ENCODE measurements at regions not wholly inside any gene's neighbourhood (a gene's known extent, or its start where the extent isn't known, plus 50 kb on each side); places are given as distances from the start of the nearest gene placed in this dataset.

GRCh38 chr2:103734911-103735310, 973.1 kb downstream of the TMEM182 start:
- peaks cover 18% of the 10 kb centered on the region for H3K9me3 ChIP-seq (ENCODE audit: control insufficient read depth, low read length)
- no peaks in the 10 kb centered on the region for H3K36me3 ChIP-seq (ENCODE audit: control insufficient read depth, insufficient read depth, low read length, severe bottlenecking)
- no peaks in the 10 kb centered on the region for H3K27me3 ChIP-seq (replicated peaks; ENCODE audit: control insufficient read depth, insufficient read depth, low read length)
- H3K9ac ChIP-seq (ENCODE audit: low read length) = no peak overlapping the region
- H3K4me1 ChIP-seq (ENCODE audit: control insufficient read depth, insufficient read depth, low read length) = no peaks in the 10 kb centered on the region
- DNase-seq (ENCODE audit: low read depth) = no peak
- H3K4me3 ChIP-seq (ENCODE audit: low read length) = no peak overlapping the region

DNA sequence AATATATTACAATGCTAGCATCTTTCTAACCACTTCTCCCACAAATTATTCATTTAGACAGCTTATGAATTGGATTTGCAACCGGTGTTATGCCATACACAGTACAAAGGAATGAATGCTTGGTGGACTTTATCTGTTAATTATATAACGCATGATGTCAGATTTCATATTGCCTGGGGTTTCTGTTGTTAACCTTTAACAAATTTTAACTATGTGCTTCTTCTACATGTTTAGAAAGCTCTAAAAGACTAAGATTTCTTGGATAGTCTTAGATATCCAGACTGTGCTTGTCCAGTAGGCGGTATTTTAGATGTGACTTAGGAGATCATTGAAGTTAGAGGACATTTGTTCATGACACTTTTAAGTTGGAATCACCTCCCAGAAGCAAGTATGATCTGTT, 976.3 kb downstream of the TMEM182 start:
- H3K27me3 ChIP-seq (replicated peaks; ENCODE audit: control insufficient read depth, insufficient read depth, low read length) = no peaks in the 10 kb centered on the region
- peaks cover 18% of the 10 kb centered on the region for H3K9me3 ChIP-seq (ENCODE audit: control insufficient read depth, low read length)
- H3K4me3 ChIP-seq (ENCODE audit: low read length) = no peak overlapping the region
- no peak overlapping the region for H3K9ac ChIP-seq (ENCODE audit: low read length)
- H3K36me3 ChIP-seq (ENCODE audit: control insufficient read depth, insufficient read depth, low read length, severe bottlenecking) = no peaks in the 10 kb centered on the region
- H3K4me1 ChIP-seq (ENCODE audit: control insufficient read depth, insufficient read depth, low read length) = no peaks in the 10 kb centered on the region
- DNase-seq (ENCODE audit: low read depth) = no peak

DNA sequence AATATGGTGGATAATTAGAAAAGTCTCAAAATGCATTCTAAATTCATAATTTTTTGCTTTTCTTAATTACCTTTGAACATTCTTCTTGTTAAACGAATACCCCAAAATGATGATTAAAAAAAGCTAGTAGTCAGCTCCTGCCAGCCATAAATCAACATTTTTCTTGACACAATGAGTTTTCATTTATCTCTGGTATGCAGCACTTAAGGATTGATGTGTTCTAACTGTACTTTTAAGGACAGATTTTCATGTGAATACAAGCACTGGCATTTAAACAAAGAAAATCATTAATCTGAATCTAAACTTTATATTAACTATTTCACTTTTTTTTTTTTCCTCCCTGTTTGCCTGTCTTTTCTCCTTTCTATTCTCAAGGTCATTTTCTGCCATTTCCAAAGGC, 976.8 kb downstream of the TMEM182 start:
- Histone ChIP-seq H3K36me3 (ENCODE audit: control insufficient read depth, insufficient read depth, low read length, severe bottlenecking) (no peaks in the 10 kb centered on the region), H3K27me3 (replicated peaks; ENCODE audit: control insufficient read depth, insufficient read depth, low read length) (no peaks in the 10 kb centered on the region), H3K4me1 (ENCODE audit: control insufficient read depth, insufficient read depth, low read length) (no peaks in the 10 kb centered on the region), H3K9ac (ENCODE audit: low read length) (no peak overlapping the region), H3K4me3 (ENCODE audit: low read length) (no peak overlapping the region), H3K9me3 (ENCODE audit: control insufficient read depth, low read length) (peaks cover 13% of the 10 kb centered on the region)
- DNase-seq (ENCODE audit: low read depth) = no peak

DNA sequence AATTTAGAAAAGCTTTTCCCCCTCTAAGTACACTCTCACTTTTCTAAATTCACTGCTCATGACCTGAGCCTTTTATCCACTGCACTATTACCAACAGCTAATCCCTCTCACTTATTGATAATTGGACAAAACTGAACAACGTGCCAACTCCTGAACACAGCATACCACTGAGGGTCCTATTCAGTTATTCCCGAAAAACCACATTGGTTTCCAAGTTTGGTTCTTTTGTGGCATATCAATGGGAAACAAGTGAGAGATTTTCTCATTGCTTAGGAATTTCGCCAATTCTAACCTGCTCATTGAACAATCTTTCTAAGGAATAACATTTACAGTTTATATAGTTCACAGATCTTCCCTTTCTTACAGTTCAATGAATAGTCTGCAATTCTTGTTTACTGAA, 977.4 kb downstream of the TMEM182 start:
- DNase-seq (ENCODE audit: low read depth) = no peak
- Histone ChIP-seq H3K4me3 (ENCODE audit: low read length) (no peak overlapping the region), H3K9ac (ENCODE audit: low read length) (no peak overlapping the region), H3K36me3 (ENCODE audit: control insufficient read depth, insufficient read depth, low read length, severe bottlenecking) (no peaks in the 10 kb centered on the region), H3K4me1 (ENCODE audit: control insufficient read depth, insufficient read depth, low read length) (no peaks in the 10 kb centered on the region), H3K9me3 (ENCODE audit: control insufficient read depth, low read length) (peaks cover 7% of the 10 kb centered on the region), H3K27me3 (replicated peaks; ENCODE audit: control insufficient read depth, insufficient read depth, low read length) (no peaks in the 10 kb centered on the region)

DNA sequence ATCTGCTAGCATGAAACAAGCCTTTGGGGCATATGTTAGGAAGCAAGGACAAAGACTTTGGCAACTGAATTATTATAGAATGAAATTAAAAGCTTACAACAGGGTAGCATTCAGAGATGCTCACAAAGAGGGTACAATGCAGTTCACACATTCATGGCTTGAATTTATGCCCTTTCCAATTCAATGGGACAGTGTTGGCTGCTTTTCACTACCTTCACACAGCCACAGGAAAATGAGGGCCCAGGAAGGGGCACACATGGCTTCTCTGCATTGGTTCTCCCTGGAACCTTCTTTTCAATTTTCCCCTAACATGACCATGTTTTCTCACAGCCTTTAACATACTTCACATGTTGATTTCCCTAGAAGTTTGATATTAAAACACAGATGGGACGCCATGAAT, 978.1 kb downstream of the TMEM182 start:
- Histone ChIP-seq H3K4me3 (ENCODE audit: low read length) (no peak overlapping the region), H3K9ac (ENCODE audit: low read length) (no peak overlapping the region), H3K36me3 (ENCODE audit: control insufficient read depth, insufficient read depth, low read length, severe bottlenecking) (no peaks in the 10 kb centered on the region), H3K27me3 (replicated peaks; ENCODE audit: control insufficient read depth, insufficient read depth, low read length) (no peaks in the 10 kb centered on the region), H3K9me3 (ENCODE audit: control insufficient read depth, low read length) (peaks cover 7% of the 10 kb centered on the region), H3K4me1 (ENCODE audit: control insufficient read depth, insufficient read depth, low read length) (no peaks in the 10 kb centered on the region)
- DNase-seq (ENCODE audit: low read depth) = no peak

DNA sequence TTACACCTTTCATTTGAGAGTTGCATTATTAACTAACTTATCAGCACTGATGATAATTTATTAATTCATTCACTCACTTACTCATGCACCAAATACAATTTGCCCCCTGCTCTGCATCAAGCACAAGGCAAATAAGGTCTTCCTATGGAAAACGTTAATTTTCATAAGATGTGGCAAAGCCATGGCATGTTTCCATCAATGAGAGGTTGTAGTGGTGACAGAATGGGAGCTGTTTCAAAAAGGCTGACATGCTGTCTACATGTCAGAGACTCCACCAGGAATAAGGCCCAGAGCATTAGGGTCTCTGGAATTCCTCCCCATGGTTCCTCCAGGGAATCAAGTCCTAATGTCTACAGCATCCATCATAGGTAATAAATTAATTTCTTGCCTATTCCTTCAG, 978.8 kb downstream of the TMEM182 start:
- Histone ChIP-seq H3K4me1 (ENCODE audit: control insufficient read depth, insufficient read depth, low read length) (no peaks in the 10 kb centered on the region), H3K9me3 (ENCODE audit: control insufficient read depth, low read length) (peaks cover 7% of the 10 kb centered on the region), H3K4me3 (ENCODE audit: low read length) (no peak overlapping the region), H3K9ac (ENCODE audit: low read length) (no peak overlapping the region), H3K27me3 (replicated peaks; ENCODE audit: control insufficient read depth, insufficient read depth, low read length) (no peaks in the 10 kb centered on the region), H3K36me3 (ENCODE audit: control insufficient read depth, insufficient read depth, low read length, severe bottlenecking) (no peaks in the 10 kb centered on the region)
- no peak for DNase-seq (ENCODE audit: low read depth)

- H3K4me1 ChIP-seq (ENCODE audit: control insufficient read depth, insufficient read depth, low read length) = no peaks in the 10 kb centered on the region
- DNase-seq (ENCODE audit: low read depth) = no peak
- no peak overlapping the region for H3K4me3 ChIP-seq (ENCODE audit: low read length)
- H3K36me3 ChIP-seq (ENCODE audit: control insufficient read depth, insufficient read depth, low read length, severe bottlenecking) = no peaks in the 10 kb centered on the region
- H3K27me3 ChIP-seq (replicated peaks; ENCODE audit: control insufficient read depth, insufficient read depth, low read length) = no peaks in the 10 kb centered on the region
- H3K9ac ChIP-seq (ENCODE audit: low read length) = no peak overlapping the region
- no peaks in the 10 kb centered on the region for H3K9me3 ChIP-seq (ENCODE audit: control insufficient read depth, low read length)
Observed at GRCh38 chr2:103743195-103743594, 981.4 kb downstream of the TMEM182 start.

DNA sequence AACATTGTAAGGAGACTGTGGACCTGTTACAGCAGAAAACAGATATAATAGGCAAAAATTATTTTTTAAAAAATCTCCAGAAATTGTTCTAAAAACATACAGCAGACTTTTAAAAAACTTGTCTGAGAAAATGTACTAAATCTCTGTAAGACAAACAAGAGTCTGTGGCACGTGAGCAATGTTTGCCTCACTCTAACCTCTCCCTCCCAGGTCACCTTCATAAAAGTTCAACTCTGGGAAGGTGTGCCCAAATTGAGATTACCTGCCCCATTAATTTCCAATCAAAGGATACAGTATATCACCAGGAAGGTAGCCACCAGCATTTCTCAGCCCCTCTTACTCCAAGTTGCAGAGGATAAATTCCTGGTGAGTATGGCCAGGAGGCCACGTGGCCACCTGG, 992.7 kb downstream of the TMEM182 start:
- no peaks in the 10 kb centered on the region for H3K36me3 ChIP-seq (ENCODE audit: control insufficient read depth, insufficient read depth, low read length, severe bottlenecking)
- H3K4me1 ChIP-seq (ENCODE audit: control insufficient read depth, insufficient read depth, low read length) = no peaks in the 10 kb centered on the region
- no peak for DNase-seq (ENCODE audit: low read depth)
- no peaks in the 10 kb centered on the region for H3K9me3 ChIP-seq (ENCODE audit: control insufficient read depth, low read length)
- H3K4me3 ChIP-seq (ENCODE audit: low read length) = no peak overlapping the region
- no peaks in the 10 kb centered on the region for H3K27me3 ChIP-seq (replicated peaks; ENCODE audit: control insufficient read depth, insufficient read depth, low read length)
- H3K9ac ChIP-seq (ENCODE audit: low read length) = no peak overlapping the region

DNA sequence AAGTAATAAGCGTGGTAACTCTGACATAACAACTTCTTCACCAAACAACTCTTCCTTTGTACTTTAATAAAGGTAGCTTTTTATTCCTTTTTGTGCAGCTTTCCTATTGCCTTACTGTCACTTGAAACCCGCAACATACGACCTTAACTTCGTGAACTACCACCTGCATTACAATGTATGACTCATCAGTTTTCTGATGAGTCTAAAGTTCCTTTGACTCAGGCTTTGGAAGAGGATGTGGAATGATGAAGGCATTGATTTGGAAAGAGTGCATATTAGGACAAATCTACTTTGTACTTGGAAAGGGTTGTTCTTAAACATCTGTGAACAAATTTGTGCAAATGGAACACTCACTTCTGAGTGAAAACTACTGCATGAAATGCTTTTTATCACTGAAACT, 1012.1 kb downstream of the TMEM182 start:
- H3K4me1 ChIP-seq (ENCODE audit: control insufficient read depth, insufficient read depth, low read length) = no peaks in the 10 kb centered on the region
- no peak for DNase-seq (ENCODE audit: low read depth)
- no peaks in the 10 kb centered on the region for H3K27me3 ChIP-seq (replicated peaks; ENCODE audit: control insufficient read depth, insufficient read depth, low read length)
- no peak overlapping the region for H3K4me3 ChIP-seq (ENCODE audit: low read length)
- H3K9ac ChIP-seq (ENCODE audit: low read length) = no peak overlapping the region
- no peaks in the 10 kb centered on the region for H3K36me3 ChIP-seq (ENCODE audit: control insufficient read depth, insufficient read depth, low read length, severe bottlenecking)
- peaks cover 9% of the 10 kb centered on the region for H3K9me3 ChIP-seq (ENCODE audit: control insufficient read depth, low read length)

DNA sequence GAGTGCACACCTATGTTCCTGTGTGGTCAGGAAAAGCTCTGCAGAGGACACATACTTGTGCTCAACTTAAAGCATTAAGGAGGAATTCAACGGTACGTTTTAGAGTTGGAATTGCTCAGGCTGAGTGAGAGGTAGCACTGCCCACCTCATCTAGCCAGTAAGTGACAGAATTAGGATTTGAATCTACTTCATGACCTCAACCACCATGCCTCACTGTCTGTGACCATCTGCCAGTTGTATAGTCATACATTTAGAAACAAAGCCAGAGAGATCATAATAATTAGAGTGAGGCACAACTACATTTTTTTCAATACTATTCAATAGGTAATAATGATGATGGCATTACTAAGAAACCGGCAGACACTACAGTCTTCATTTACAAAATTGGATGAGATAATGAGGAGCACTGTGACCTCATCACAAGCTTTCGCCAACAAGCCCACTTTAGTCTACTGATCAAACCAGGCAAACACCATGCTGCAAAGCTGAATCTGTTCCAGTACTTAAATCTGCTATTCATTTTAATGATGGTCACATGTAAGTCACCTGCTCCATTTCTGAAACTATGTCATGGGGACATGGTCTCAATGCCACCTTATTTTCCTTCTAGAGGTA, 1018.4 kb downstream of the TMEM182 start:
- Histone ChIP-seq H3K27me3 (replicated peaks; ENCODE audit: control insufficient read depth, insufficient read depth, low read length) (no peaks in the 10 kb centered on the region), H3K36me3 (ENCODE audit: control insufficient read depth, insufficient read depth, low read length, severe bottlenecking) (no peaks in the 10 kb centered on the region), H3K9ac (ENCODE audit: low read length) (no peak overlapping the region), H3K9me3 (ENCODE audit: control insufficient read depth, low read length) (peaks cover 9% of the 10 kb centered on the region), H3K4me3 (ENCODE audit: low read length) (no peak overlapping the region), H3K4me1 (ENCODE audit: control insufficient read depth, insufficient read depth, low read length) (no peaks in the 10 kb centered on the region)
- DNase-seq (ENCODE audit: low read depth) = no peak

GRCh38 chr2:103781313-103781712, 1019.5 kb downstream of the TMEM182 start:
- DNase-seq (ENCODE audit: low read depth) = no peak
- Histone ChIP-seq H3K4me1 (ENCODE audit: control insufficient read depth, insufficient read depth, low read length) (no peaks in the 10 kb centered on the region), H3K27me3 (replicated peaks; ENCODE audit: control insufficient read depth, insufficient read depth, low read length) (no peaks in the 10 kb centered on the region), H3K9ac (ENCODE audit: low read length) (no peak overlapping the region), H3K4me3 (ENCODE audit: low read length) (no peak overlapping the region), H3K9me3 (ENCODE audit: control insufficient read depth, low read length) (peaks cover 8% of the 10 kb centered on the region), H3K36me3 (ENCODE audit: control insufficient read depth, insufficient read depth, low read length, severe bottlenecking) (no peaks in the 10 kb centered on the region)

DNA sequence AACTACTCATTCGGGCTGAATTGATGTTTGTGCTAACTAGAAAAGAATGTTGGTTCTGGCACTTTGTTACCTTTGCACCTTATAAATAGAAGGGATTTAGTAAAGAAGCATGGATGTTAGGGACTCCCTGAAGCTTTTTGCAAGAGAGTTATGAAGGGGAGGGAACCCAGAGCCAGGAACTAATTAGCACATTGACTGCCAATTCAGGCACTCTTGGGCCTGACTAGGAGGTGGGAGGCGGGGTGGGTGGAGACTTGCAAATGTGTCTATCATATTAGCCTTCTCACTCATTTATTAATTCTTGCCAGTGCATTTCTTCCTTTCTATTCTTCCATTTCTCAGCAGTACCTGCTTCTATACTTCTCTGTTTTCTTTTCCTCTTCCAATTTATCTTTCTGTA, 1022.4 kb downstream of the TMEM182 start:
- no peak overlapping the region for H3K9ac ChIP-seq (ENCODE audit: low read length)
- no peak for DNase-seq (ENCODE audit: low read depth)
- no peaks in the 10 kb centered on the region for H3K27me3 ChIP-seq (replicated peaks; ENCODE audit: control insufficient read depth, insufficient read depth, low read length)
- H3K36me3 ChIP-seq (ENCODE audit: control insufficient read depth, insufficient read depth, low read length, severe bottlenecking) = no peaks in the 10 kb centered on the region
- H3K9me3 ChIP-seq (ENCODE audit: control insufficient read depth, low read length) = no peaks in the 10 kb centered on the region
- no peak overlapping the region for H3K4me3 ChIP-seq (ENCODE audit: low read length)
- no peaks in the 10 kb centered on the region for H3K4me1 ChIP-seq (ENCODE audit: control insufficient read depth, insufficient read depth, low read length)
